ENCODE measurements at regions not wholly inside any gene's neighbourhood (a gene's known extent, or its start where the extent isn't known, plus 50 kb on each side); places are given as distances from the start of the nearest gene placed in this dataset.

DNA sequence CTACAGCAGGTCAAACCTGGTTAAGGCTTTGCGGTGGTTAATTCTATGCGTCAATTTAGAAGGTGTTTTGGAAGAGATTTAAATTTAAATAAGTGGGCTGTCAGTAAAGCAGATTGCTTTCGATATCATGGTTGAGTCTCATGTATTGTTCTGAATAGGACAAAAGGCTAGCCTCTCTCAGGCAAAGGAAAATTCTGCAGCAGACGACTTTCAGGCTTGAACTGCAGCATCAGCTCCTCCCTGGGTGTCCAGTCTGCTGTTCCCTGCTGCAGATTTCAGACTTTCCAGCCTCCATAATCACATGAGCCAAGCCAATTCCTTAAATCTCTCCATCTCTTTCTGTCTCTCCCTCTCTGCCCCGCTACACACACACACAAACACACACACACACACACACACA lies 143.2 kb downstream of the TUSC7 start:
- in situ Hi-C loops (cut with MboI): no loop called here

DNA sequence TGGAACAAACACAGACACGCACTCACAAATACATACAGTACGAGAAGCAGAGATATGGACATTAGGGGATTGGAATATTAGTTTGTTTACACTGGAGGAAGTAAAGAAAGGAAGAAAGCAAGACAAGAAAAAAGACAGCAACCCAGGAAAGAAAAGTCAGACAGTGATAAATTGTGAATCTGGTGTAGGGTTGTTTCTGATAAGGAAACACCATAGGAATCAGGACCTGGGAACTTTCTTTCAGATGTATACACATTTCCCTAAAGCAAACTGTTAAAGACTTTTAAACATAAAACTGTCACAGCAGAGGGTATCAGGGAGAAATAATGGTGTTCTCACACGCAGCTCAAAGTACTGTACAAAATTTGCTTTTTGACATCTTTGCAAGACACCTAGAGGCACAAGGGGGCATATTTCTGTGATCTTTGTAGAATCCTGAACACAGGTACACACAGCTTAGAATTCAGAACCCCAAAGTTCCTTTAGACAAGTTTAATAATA lies 153.7 kb downstream of the TUSC7 start:
- Histone ChIP-seq H3K9me3 (ENCODE audit: low read depth) (no peaks in the 10 kb centered on the region), H3K9me2 (ENCODE audit: insufficient read depth) (peaks cover 3% of the 10 kb centered on the region; the same call in 1 of the 2 replicates), H3K79me2 (ENCODE audit: insufficient read depth) (no peaks in the 10 kb centered on the region), H3K9ac (no peak overlapping the region), H3K4me1 (ENCODE audit: insufficient read depth) (peaks cover 8% of the 10 kb centered on the region; the same call in 1 of the 2 replicates), H3K27me3 (replicated peaks; ENCODE audit: insufficient read depth) (no peaks in the 10 kb centered on the region; the same call in 1 of the 2 replicates), H3F3A (ENCODE audit: insufficient read depth) (no peaks in the 10 kb centered on the region), H4K20me1 (ENCODE audit: insufficient read depth) (no peaks in the 10 kb centered on the region), H2AFZ (no peak overlapping the region), H3K4me3 (peak overlapping the region; percentile 74), H3K36me3 (ENCODE audit: low read depth) (no peaks in the 10 kb centered on the region), H3K4me2 (ENCODE audit: unreplicated experiment) (no peak overlapping the region), H3K27ac (no peak overlapping the region)
- DNase-seq: no peak
- in situ Hi-C loops (cut with MboI): no loop called here
- WGBS, 2 experiments (ENCODE audit: low coverage in 1 of 2, low lambda C conversion rate in 2 of 2, missing lambda C conversion rate in 2 of 2): 35 to 37% methylated on average over 3 of the region's 3 CpGs
- TF ChIP-seq EZH2phosphoT487 (IDR thresholded peaks at IDR 0.05; ENCODE audit: insufficient read depth, low read depth) (no peak), EZH2 (IDR thresholded peaks at IDR 0.05; ENCODE audit: insufficient read depth, poor library complexity, severe bottlenecking) (no peak)

More for the DNA sequence above, 143.2 kb downstream of the TUSC7 start:
- H3K27ac ChIP-seq: no peak overlapping the region
- no peak for DNase-seq
- H3K4me1 ChIP-seq (ENCODE audit: insufficient read depth): no peaks in the 10 kb centered on the region
- H3K27me3 ChIP-seq (replicated peaks; ENCODE audit: insufficient read depth): no peaks in the 10 kb centered on the region
- H3F3A ChIP-seq (ENCODE audit: insufficient read depth): no peaks in the 10 kb centered on the region
- H4K20me1 ChIP-seq (ENCODE audit: insufficient read depth): no peaks in the 10 kb centered on the region; the same call in 1 of the 2 replicates
- no peak overlapping the region for H2AFZ ChIP-seq
- no peak overlapping the region for H3K9ac ChIP-seq
- no peaks in the 10 kb centered on the region for H3K9me2 ChIP-seq (ENCODE audit: insufficient read depth)
- H3K36me3 ChIP-seq (ENCODE audit: low read depth): no peaks in the 10 kb centered on the region
- H3K9me3 ChIP-seq (ENCODE audit: low read depth): no peaks in the 10 kb centered on the region
- 72 to 73% methylated on average over 5 of the region's 5 CpGs for WGBS, 2 experiments (ENCODE audit: low coverage in 1 of 2, low lambda C conversion rate in 2 of 2, missing lambda C conversion rate in 2 of 2)
- TF ChIP-seq EZH2 (IDR thresholded peaks at IDR 0.05; ENCODE audit: insufficient read depth, poor library complexity, severe bottlenecking): no peak
- TF ChIP-seq EZH2phosphoT487 (IDR thresholded peaks at IDR 0.05; ENCODE audit: insufficient read depth, low read depth): no peak
- H3K4me2 ChIP-seq (ENCODE audit: unreplicated experiment): no peak overlapping the region
- no peak overlapping the region for H3K4me3 ChIP-seq
- H3K79me2 ChIP-seq (ENCODE audit: insufficient read depth): no peaks in the 10 kb centered on the region

GRCh38 chr3:116863822-116864589 lies 154.4 kb downstream of the TUSC7 start:
- DNase-seq: peak; percentile 64
- in situ Hi-C loops (cut with MboI): no loop called here
- H3K79me2 ChIP-seq (ENCODE audit: insufficient read depth): no peaks in the 10 kb centered on the region
- peaks cover 3% of the 10 kb centered on the region; the same call in 1 of the 2 replicates for H3K9me2 ChIP-seq (ENCODE audit: insufficient read depth)
- no peaks in the 10 kb centered on the region for H4K20me1 ChIP-seq (ENCODE audit: insufficient read depth)
- peak overlapping the region; percentile 77 for H2AFZ ChIP-seq
- peak overlapping the region; percentile 91 for H3K4me2 ChIP-seq (ENCODE audit: unreplicated experiment)
- peak overlapping the region; percentile 32; the same call in 1 of the 2 replicates for H3K9ac ChIP-seq
- H3K9me3 ChIP-seq (ENCODE audit: low read depth): no peaks in the 10 kb centered on the region
- H3K4me1 ChIP-seq (ENCODE audit: insufficient read depth): peaks cover 8% of the 10 kb centered on the region; the same call in 1 of the 2 replicates
- H3K4me3 ChIP-seq: peak overlapping the region; percentile 74
- TF ChIP-seq EZH2phosphoT487 (IDR thresholded peaks at IDR 0.05; ENCODE audit: insufficient read depth, low read depth) (no peak), EZH2 (IDR thresholded peaks at IDR 0.05; ENCODE audit: insufficient read depth, poor library complexity, severe bottlenecking) (no peak)
- no peak overlapping the region for H3K27ac ChIP-seq
- WGBS, 2 experiments (ENCODE audit: low coverage in 1 of 2, low lambda C conversion rate in 2 of 2, missing lambda C conversion rate in 2 of 2): 4 to 8% methylated on average over 16 of the region's 16 CpGs
- H3K27me3 ChIP-seq (replicated peaks; ENCODE audit: insufficient read depth): no peaks in the 10 kb centered on the region; the same call in 1 of the 2 replicates
- H3F3A ChIP-seq (ENCODE audit: insufficient read depth): no peaks in the 10 kb centered on the region
- no peaks in the 10 kb centered on the region for H3K36me3 ChIP-seq (ENCODE audit: low read depth)

DNA sequence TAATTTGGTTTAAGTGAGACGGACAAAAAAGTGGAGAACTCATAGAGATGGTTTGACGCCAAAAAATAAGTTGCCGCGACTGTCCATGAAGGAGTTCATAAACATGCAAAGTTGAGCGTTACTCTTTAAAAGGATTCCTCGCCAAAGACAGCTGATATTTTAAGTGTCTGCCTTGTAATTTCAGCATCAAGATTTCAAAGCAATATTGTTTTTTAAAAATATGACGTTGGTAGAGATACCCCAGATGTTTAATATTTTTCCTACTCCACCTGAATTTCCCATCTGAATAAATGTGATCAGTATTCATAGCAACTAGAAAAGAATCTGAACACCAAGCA lies 155.0 kb downstream of the TUSC7 start:
- Histone ChIP-seq H2AFZ (peak overlapping the region; percentile 77), H3K27me3 (replicated peaks; ENCODE audit: insufficient read depth) (no peaks in the 10 kb centered on the region; the same call in 1 of the 2 replicates), H4K20me1 (ENCODE audit: insufficient read depth) (no peaks in the 10 kb centered on the region), H3K4me3 (peak overlapping the region; percentile 74; the same call in 1 of the 2 replicates), H3K9me3 (ENCODE audit: low read depth) (no peaks in the 10 kb centered on the region), H3K79me2 (ENCODE audit: insufficient read depth) (no peaks in the 10 kb centered on the region), H3F3A (ENCODE audit: insufficient read depth) (no peaks in the 10 kb centered on the region), H3K4me1 (ENCODE audit: insufficient read depth) (peaks cover 8% of the 10 kb centered on the region; the same call in 1 of the 2 replicates), H3K27ac (no peak overlapping the region), H3K9ac (no peak overlapping the region; the same call in 1 of the 2 replicates), H3K4me2 (ENCODE audit: unreplicated experiment) (peak overlapping the region; percentile 91), H3K36me3 (ENCODE audit: low read depth) (no peaks in the 10 kb centered on the region), H3K9me2 (ENCODE audit: insufficient read depth) (peaks cover 3% of the 10 kb centered on the region; the same call in 1 of the 2 replicates)
- WGBS, 2 experiments (ENCODE audit: low coverage in 1 of 2, low lambda C conversion rate in 2 of 2, missing lambda C conversion rate in 2 of 2): 4 to 7% methylated on average over 7 of the region's 7 CpGs
- DNase-seq: no peak
- TF ChIP-seq EZH2phosphoT487 (IDR thresholded peaks at IDR 0.05; ENCODE audit: insufficient read depth, low read depth) (no peak), EZH2 (IDR thresholded peaks at IDR 0.05; ENCODE audit: insufficient read depth, poor library complexity, severe bottlenecking) (no peak)
- in situ Hi-C loops (cut with MboI): no loop called here

Measured in GM23248 (cell line).